Left renal cortex interstitium (tissue), 4 donors: ENCODE measurements at regions not wholly inside any gene's neighbourhood (a gene's known extent, or its start where the extent isn't known, plus 50 kb on each side); places are given as distances from the start of the nearest gene placed in this dataset.

Experiments used
- DNase-seq, 4 donors: peaks; one replicate each; pipeline ENCODE4 v3.0.0-alpha.2; 2013; ENCODE audit warnings: low read depth in 4 of 4, low spot score in 2 of 4, missing footprints in 1 of 4

- DNase-seq = no peak
These were observed 104.5 kb downstream of the PLXNA1 start for GRCh38 chr3:127087441-127087840.

- no peak for DNase-seq
These were observed 104.2 kb upstream of the PRR23E start for GRCh38 chr3:127088511-127089351.

- DNase-seq = no peak
These were observed 103.3 kb upstream of the PRR23E start for GRCh38 chr3:127089486-127090145.

GRCh38 chr3:127090218-127091160 is 102.4 kb upstream of the PRR23E start:
- no peak for DNase-seq

- no peak for DNase-seq
These were observed 101.6 kb upstream of the PRR23E start for GRCh38 chr3:127091376-127091775.

GRCh38 chr3:127092368-127092767 is 100.6 kb upstream of the PRR23E start:
- no peak for DNase-seq

GRCh38 chr3:127092776-127093175 is 100.2 kb upstream of the PRR23E start:
- DNase-seq = no peak

GRCh38 chr3:127093312-127093711 is 99.6 kb upstream of the PRR23E start:
- DNase-seq = no peak

GRCh38 chr3:127095774-127096173 is 97.2 kb upstream of the PRR23E start:
- no peak for DNase-seq

GRCh38 chr3:127096256-127097071 is 96.5 kb upstream of the PRR23E start:
- DNase-seq = no peak

- DNase-seq = no peak
These were observed 95.9 kb upstream of the PRR23E start for GRCh38 chr3:127097072-127097405.

GRCh38 chr3:127097481-127097880 is 95.5 kb upstream of the PRR23E start:
- no peak for DNase-seq

GRCh38 chr3:127099982-127100381 is 92.9 kb upstream of the PRR23E start:
- no peak for DNase-seq

GRCh38 chr3:127100459-127101410 is 92.2 kb upstream of the PRR23E start:
- no peak for DNase-seq

GRCh38 chr3:127101411-127102187 is 91.3 kb upstream of the PRR23E start:
- DNase-seq = no peak

GRCh38 chr3:127102188-127102520 is 90.8 kb upstream of the PRR23E start:
- no peak for DNase-seq

- DNase-seq = no peak
These were observed 90.3 kb upstream of the PRR23E start for GRCh38 chr3:127102587-127102986.

- no peak for DNase-seq
These were observed 89.9 kb upstream of the PRR23E start for GRCh38 chr3:127103080-127103479.

- no peak for DNase-seq
These were observed 88.3 kb upstream of the PRR23E start for GRCh38 chr3:127104586-127104985.
